Osteoblast (primary cell): ENCODE measurements at regions not wholly inside any gene's neighbourhood (a gene's known extent, or its start where the extent isn't known, plus 50 kb on each side); places are given as distances from the start of the nearest gene placed in this dataset.
A peak's percentile ranks its signal among the peaks of the same experiment; 100 is the strongest.

ENCODE experiments used
- DNase-seq: peaks from one replicate; pipeline ENCODE4 v3.0.0; 2011; ENCODE audit warnings: low spot score, mixed read lengths; ENCODE audit not compliant: insufficient read length; ENCODE audit errors: missing footprints
- H2AFZ ChIP-seq: 2 replicates; pipeline ENCODE4 v1.6.0; 2011; ENCODE audit warnings: mild to moderate bottlenecking, low read length
- H3K27ac ChIP-seq: 2 replicates; pipeline ENCODE4 v1.5.1; 2011; ENCODE audit warnings: mild to moderate bottlenecking, low read depth, low read length, moderate library complexity
- H3K27me3 ChIP-seq: 2 replicates; pipeline ENCODE4 v1.6.0; 2012; ENCODE audit warnings: mild to moderate bottlenecking, control low read depth, inconsistent platforms, low read length, moderate library complexity; ENCODE audit not compliant: insufficient read depth
- H3K36me3 ChIP-seq: 2 replicates; pipeline ENCODE4 v1.5.1; 2011; ENCODE audit warnings: mild to moderate bottlenecking, low read length, control low read depth, moderate library complexity; ENCODE audit not compliant: insufficient read depth
- H3K4me1 ChIP-seq: 2 replicates; pipeline ENCODE4 v1.5.1; 2011; ENCODE audit warnings: mild to moderate bottlenecking, low read length, control low read depth, moderate library complexity; ENCODE audit not compliant: insufficient read depth
- H3K4me2 ChIP-seq: 2 replicates; pipeline ENCODE4 v1.6.0; 2011; ENCODE audit warnings: mild to moderate bottlenecking, low read length; ENCODE audit not compliant: insufficient read depth
- H3K4me3 ChIP-seq: fragments of 200-600 bp; sonication (generic); 3 replicates; pipeline ENCODE4 v1.5.1; 2012; ENCODE audit warnings: mild to moderate bottlenecking, low read length, inconsistent platforms; ENCODE audit not compliant: insufficient read depth
- H3K79me2 ChIP-seq: 2 replicates; pipeline ENCODE4 v1.6.0; 2012; ENCODE audit warnings: mild to moderate bottlenecking, low read length, control low read depth, inconsistent platforms; ENCODE audit not compliant: insufficient read depth
- H3K9me3 ChIP-seq: 2 replicates; pipeline ENCODE4 v1.5.1; 2011; ENCODE audit warnings: low read depth, low read length, control low read depth
- H4K20me1 ChIP-seq: 2 replicates; pipeline ENCODE4 v1.6.0; 2012; ENCODE audit warnings: mild to moderate bottlenecking, low read length, control low read depth; ENCODE audit not compliant: insufficient read depth
- CTCF ChIP-seq: IDR thresholded peaks from 2 replicates; pipeline ENCODE4 v1.5.1; 2011; ENCODE audit warnings: mild to moderate bottlenecking, low read depth, low read length, moderate library complexity; ENCODE audit errors: extremely low read depth

- Histone ChIP-seq H3K4me1 (peaks cover 21% of the 10 kb centered on the region), H3K27ac (peak overlapping the region; percentile 47), H3K79me2 (no peaks in the 10 kb centered on the region), H3K4me2 (peak overlapping the region; percentile 62), H3K9me3 (no peaks in the 10 kb centered on the region), H4K20me1 (no peaks in the 10 kb centered on the region), H3K36me3 (no peaks in the 10 kb centered on the region), H3K4me3 (no peak overlapping the region), H2AFZ (peak overlapping the region; percentile 76), H3K27me3 (no peaks in the 10 kb centered on the region)
- no peak for TF ChIP-seq CTCF
- peak; percentile 13 for DNase-seq
These were observed 110.3 kb downstream of the NXNL2 start for GRCh38 chr9:88645172-88645878.

GRCh38 chr9:88645879-88646199 lies 110.9 kb downstream of the NXNL2 start:
- Histone ChIP-seq H3K4me1 (peaks cover 23% of the 10 kb centered on the region), H3K79me2 (no peaks in the 10 kb centered on the region), H3K27me3 (no peaks in the 10 kb centered on the region), H4K20me1 (no peaks in the 10 kb centered on the region), H3K27ac (peak overlapping the region; percentile 47), H3K4me3 (no peak overlapping the region), H3K36me3 (no peaks in the 10 kb centered on the region), H3K4me2 (peak overlapping the region; percentile 62), H3K9me3 (no peaks in the 10 kb centered on the region), H2AFZ (peak overlapping the region; percentile 76)
- DNase-seq = no peak
- no peak for TF ChIP-seq CTCF

GRCh38 chr9:88646539-88647300 lies 111.7 kb downstream of the NXNL2 start:
- Histone ChIP-seq H3K4me1 (peaks cover 24% of the 10 kb centered on the region), H3K4me2 (no peak overlapping the region), H3K27ac (no peak overlapping the region), H2AFZ (no peak overlapping the region), H3K36me3 (no peaks in the 10 kb centered on the region), H3K9me3 (no peaks in the 10 kb centered on the region), H4K20me1 (no peaks in the 10 kb centered on the region), H3K79me2 (no peaks in the 10 kb centered on the region), H3K4me3 (no peak overlapping the region), H3K27me3 (no peaks in the 10 kb centered on the region)
- no peak for DNase-seq
- no peak for TF ChIP-seq CTCF
